Transverse colon (tissue), 4 donors: ENCODE measurements at regions not wholly inside any gene's neighbourhood (a gene's known extent, or its start where the extent isn't known, plus 50 kb on each side); places are given as distances from the start of the nearest gene placed in this dataset.

ENCODE experiments used
- CTCF ChIP-seq, 5 experiments: fragments of 200-600 bp in 3 of 5; fragments of 450-650 bp in 2 of 5; sonication (generic) in 3 of 5; IDR thresholded peaks; 1 replicate in 2 of 5; 2 replicates in 3 of 5; pipeline ENCODE4 v1.5.1; 2016 to 2017; ENCODE audit warnings: antibody characterized with exemption in 5 of 5, inconsistent platforms in 3 of 5, mild to moderate bottlenecking in 2 of 5, moderate library complexity in 1 of 5
- EP300 ChIP-seq: sonication (generic); formaldehyde crosslinking; IDR thresholded peaks from one replicate; pipeline ENCODE4 v1.6.1; 2017; ENCODE audit warnings: antibody characterized with exemption, low read depth
- POLR2AphosphoS5 ChIP-seq, 3 donors: sonication (generic); formaldehyde crosslinking; IDR thresholded peaks; one replicate each; pipeline ENCODE4 v1.6.1; 2016; ENCODE audit warnings: antibody characterized with exemption in 3 of 3

DNA sequence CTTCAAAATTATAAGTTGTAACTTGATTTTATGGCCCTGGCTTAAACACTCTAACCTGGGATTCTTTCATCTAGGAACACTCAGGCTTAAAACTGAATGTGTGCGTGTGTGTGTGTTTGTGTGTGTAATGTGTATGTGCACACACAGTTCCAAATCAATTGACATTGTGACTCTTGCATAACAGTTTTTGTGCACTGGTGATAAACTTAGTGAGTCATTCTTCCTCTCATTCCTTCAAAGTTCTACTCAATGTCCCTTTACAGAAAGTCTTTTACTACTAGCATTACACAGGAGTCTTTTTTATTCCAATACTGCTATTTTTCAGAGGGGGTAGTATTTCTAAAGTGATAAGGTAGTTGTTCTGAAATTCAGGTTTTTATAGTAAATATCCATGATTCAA lies 943.6 kb downstream of the KCNT2 start:
- TF ChIP-seq EP300 (no peak), CTCF (IDR thresholded peaks at IDR 0.05) (no peak), POLR2AphosphoS5 (IDR thresholded peaks at IDR 0.05) (no peak)
